ENCODE measurements at regions not wholly inside any gene's neighbourhood (a gene's known extent, or its start where the extent isn't known, plus 50 kb on each side); places are given as distances from the start of the nearest gene placed in this dataset.

DNA sequence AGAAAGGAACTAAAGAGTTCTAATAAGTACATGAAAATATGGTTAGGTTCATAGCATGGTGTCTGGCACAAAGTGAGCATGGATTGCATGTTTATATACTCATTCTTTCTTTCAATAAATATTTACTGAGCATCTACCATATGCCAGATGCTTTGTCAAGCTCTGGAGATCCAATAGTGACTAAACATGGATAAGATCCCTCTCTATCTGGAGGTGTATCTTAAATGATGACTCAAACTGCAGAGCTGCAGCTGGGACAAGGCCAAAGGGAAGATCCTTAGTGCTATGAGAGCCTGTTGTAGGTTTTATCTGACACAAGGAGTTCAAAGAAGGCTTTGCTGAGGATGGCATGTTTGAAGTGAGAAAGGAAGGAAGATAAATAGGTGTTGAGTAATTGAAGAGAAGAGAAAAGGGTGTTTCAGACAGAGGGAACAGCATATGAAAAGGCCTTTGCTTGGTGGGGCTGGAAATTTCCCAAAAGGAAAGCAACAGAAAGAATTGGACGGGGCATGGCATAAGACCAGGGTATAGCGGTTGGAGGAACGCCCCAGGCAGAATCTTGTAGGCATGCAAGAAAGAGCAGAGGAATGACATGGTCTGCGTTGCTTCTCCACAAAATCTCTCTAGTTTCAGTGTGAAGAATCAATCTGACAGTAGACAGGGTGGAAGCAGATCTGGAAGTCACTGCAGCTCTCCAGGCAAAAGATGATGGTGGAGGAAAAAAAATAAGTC, 239.9 kb upstream of the LRTM1 start:
- TF ChIP-seq, protein P1, sequence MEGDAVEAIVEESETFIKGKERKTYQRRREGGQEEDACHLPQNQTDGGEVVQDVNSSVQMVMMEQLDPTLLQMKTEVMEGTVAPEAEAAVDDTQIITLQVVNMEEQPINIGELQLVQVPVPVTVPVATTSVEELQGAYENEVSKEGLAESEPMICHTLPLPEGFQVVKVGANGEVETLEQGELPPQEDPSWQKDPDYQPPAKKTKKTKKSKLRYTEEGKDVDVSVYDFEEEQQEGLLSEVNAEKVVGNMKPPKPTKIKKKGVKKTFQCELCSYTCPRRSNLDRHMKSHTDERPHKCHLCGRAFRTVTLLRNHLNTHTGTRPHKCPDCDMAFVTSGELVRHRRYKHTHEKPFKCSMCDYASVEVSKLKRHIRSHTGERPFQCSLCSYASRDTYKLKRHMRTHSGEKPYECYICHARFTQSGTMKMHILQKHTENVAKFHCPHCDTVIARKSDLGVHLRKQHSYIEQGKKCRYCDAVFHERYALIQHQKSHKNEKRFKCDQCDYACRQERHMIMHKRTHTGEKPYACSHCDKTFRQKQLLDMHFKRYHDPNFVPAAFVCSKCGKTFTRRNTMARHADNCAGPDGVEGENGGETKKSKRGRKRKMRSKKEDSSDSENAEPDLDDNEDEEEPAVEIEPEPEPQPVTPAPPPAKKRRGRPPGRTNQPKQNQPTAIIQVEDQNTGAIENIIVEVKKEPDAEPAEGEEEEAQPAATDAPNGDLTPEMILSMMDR (IDR thresholded peaks at IDR 0.05): no peak
- TF ChIP-seq CEBPB (IDR thresholded peaks at IDR 0.05) (no peak), SREBF2 (IDR thresholded peaks at IDR 0.05) (no peak), ZNF302 (CRISPR knock-in tag; IDR thresholded peaks at IDR 0.05) (no peak)
- TF ChIP-seq, protein P2, sequence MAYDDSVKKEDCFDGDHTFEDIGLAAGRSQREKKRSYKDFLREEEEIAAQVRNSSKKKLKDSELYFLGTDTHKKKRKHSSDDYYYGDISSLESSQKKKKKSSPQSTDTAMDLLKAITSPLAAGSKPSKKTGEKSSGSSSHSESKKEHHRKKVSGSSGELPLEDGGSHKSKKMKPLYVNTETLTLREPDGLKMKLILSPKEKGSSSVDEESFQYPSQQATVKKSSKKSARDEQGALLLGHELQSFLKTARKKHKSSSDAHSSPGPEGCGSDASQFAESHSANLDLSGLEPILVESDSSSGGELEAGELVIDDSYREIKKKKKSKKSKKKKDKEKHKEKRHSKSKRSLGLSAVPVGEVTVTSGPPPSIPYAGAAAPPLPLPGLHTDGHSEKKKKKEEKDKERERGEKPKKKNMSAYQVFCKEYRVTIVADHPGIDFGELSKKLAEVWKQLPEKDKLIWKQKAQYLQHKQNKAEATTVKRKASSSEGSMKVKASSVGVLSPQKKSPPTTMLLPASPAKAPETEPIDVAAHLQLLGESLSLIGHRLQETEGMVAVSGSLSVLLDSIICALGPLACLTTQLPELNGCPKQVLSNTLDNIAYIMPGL (CRISPR knock-in tag; IDR thresholded peaks at IDR 0.05; ENCODE audit: borderline replicate concordance): no peak
